ENCODE measurements at regions not wholly inside any gene's neighbourhood (a gene's known extent, or its start where the extent isn't known, plus 50 kb on each side); places are given as distances from the start of the nearest gene placed in this dataset.

DNA sequence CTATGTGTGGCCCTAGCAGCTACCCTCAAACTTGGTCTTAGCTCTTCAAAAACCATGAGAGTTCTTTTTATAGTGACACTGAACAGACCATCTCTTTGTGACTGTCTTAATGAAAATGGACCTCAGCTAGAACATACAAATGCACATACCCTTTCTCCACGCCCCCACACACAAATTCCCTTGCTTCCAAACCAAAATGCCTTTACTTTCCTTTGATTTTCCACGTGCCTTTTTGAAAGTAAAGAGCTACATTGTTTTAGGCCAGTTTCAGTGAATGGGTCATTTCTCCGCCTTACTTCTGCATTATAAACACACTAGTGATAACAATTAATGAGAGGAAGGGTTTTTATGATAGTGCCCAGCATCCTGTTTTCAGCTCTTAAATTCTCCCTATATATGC is 105.8 kb upstream of the EFNA5 start:
- no peak overlapping the region for H3K4me3 ChIP-seq (ENCODE audit: control insufficient read depth, low read depth, low read length)
- DNase-seq (ENCODE audit: low read depth): no peak
- no peak for TF ChIP-seq CTCF (conservative IDR thresholded peaks at IDR 0.05; ENCODE audit: control insufficient read depth, insufficient read depth, low read depth, low read length)

GRCh38 chr5:107774316-107774715 is 103.6 kb upstream of the EFNA5 start:
- no peak for DNase-seq (ENCODE audit: low read depth)
- TF ChIP-seq CTCF (conservative IDR thresholded peaks at IDR 0.05; ENCODE audit: control insufficient read depth, insufficient read depth, low read depth, low read length): no peak
- H3K4me3 ChIP-seq (ENCODE audit: control insufficient read depth, low read depth, low read length): no peak overlapping the region

DNA sequence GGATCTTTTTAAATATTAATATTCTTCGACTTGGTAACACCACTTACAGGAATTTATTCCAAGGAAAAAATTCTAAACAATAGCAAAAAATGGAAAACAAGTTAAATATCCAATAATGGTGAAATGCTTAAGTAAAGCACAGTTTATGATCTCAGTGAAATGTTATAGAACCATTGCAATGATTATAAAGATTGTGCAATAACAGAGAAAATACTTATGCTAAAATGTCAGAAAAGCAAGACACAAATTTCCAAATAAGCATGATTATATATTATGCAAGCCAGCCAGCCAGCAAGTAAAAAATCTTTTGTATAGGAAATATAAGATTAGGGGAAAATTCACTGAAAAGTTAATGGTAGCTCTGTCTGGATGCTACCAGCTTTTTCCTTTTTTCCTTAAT is 102.7 kb upstream of the EFNA5 start:
- no peak for DNase-seq (ENCODE audit: low read depth)
- H3K4me3 ChIP-seq (ENCODE audit: control insufficient read depth, low read depth, low read length): no peak overlapping the region
- no peak for TF ChIP-seq CTCF (conservative IDR thresholded peaks at IDR 0.05; ENCODE audit: control insufficient read depth, insufficient read depth, low read depth, low read length)

GRCh38 chr5:107772418-107773310 is 101.9 kb upstream of the EFNA5 start:
- DNase-seq (ENCODE audit: low read depth): no peak

GRCh38 chr5:107771926-107772325 is 101.2 kb upstream of the EFNA5 start:
- no peak overlapping the region for H3K4me3 ChIP-seq (ENCODE audit: control insufficient read depth, low read depth, low read length)
- no peak for DNase-seq (ENCODE audit: low read depth)
- TF ChIP-seq CTCF (conservative IDR thresholded peaks at IDR 0.05; ENCODE audit: control insufficient read depth, insufficient read depth, low read depth, low read length): no peak

More at GRCh38 chr5:107772418-107773310, 101.9 kb upstream of the EFNA5 start:
- TF ChIP-seq CTCF (conservative IDR thresholded peaks at IDR 0.05; ENCODE audit: control insufficient read depth, insufficient read depth, low read depth, low read length): no peak
- H3K4me3 ChIP-seq (ENCODE audit: control insufficient read depth, low read depth, low read length): no peak overlapping the region

DNA sequence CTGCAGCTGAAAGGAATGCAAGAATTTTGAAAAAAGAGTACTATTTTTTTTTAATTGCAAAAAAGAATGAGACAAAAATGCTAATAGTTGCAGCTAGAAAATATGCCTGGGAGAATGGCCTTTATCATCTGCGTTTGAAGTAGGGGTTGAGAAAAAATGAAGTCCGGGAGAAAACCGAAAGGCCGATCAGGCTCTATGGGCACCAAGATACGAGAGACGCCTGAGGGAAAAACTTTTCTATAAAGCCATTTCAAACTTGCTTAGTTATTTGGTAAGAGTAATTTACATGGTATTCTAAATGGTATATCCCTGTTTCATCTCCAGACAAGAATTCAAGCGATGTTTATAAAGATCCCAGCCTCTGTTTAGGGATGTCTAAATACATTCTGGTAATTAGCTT is 99.3 kb upstream of the EFNA5 start:
- H3K4me3 ChIP-seq (ENCODE audit: control insufficient read depth, low read depth, low read length): no peak overlapping the region
- no peak for TF ChIP-seq CTCF (conservative IDR thresholded peaks at IDR 0.05; ENCODE audit: control insufficient read depth, insufficient read depth, low read depth, low read length)
- no peak for DNase-seq (ENCODE audit: low read depth)
